Caco-2 (cell line): ENCODE measurements at regions not wholly inside any gene's neighbourhood (a gene's known extent, or its start where the extent isn't known, plus 50 kb on each side); places are given as distances from the start of the nearest gene placed in this dataset.

ENCODE experiments used
- BruUV-seq: library from RNA; stranded (reverse); fragments of 400-500 nt; replicated peaks from 2 replicates; lab custom pipeline; 2021; lab: Mats Ljungman, UMichigan
- CTCF ChIA-PET: fragments of 300-600 bp; sonication (Branson Sonifier 250); formaldehyde crosslinking; loops from one replicate; lab custom pipeline; 2022; ENCODE audit warnings: antibody characterized with exemption; lab: Charles Lee
- POLR2A ChIA-PET: fragments of 300-600 bp; sonication (Branson Sonifier 250); formaldehyde crosslinking; loops from one replicate; lab custom pipeline; 2022; ENCODE audit warnings: antibody characterized with exemption; lab: Charles Lee
- DNase-seq, 2 experiments: peaks; one replicate each; pipeline versions ENCODE4 v3.0.0 to v3.0.0-alpha.2; 2020 to 2022
- H3K27me3 ChIP-seq: replicated peaks from 2 replicates; pipeline ENCODE4 v1.6.0; 2011; ENCODE audit warnings: low read length; ENCODE audit not compliant: control insufficient read depth, insufficient read depth
- H3K36me3 ChIP-seq: 2 replicates; pipeline ENCODE4 v1.5.1; 2011; ENCODE audit warnings: low read length; ENCODE audit not compliant: control insufficient read depth, insufficient read depth
- H3K4me1 ChIP-seq: fragments of 250-450 bp; sonication (Bioruptor Pico); 2 replicates; pipeline ENCODE4 v1.5.1; 2020; ENCODE audit warnings: mild to moderate bottlenecking
- H3K4me3 ChIP-seq: 2 replicates; pipeline ENCODE4 v1.5.1; 2011; ENCODE audit warnings: low read depth, mild to moderate bottlenecking, control low read depth, low read length
- H3K9me3 ChIP-seq: fragments of 250-450 bp; sonication (Bioruptor Pico); 2 replicates; pipeline ENCODE4 v1.5.1; 2020; ENCODE audit warnings: mild to moderate bottlenecking, moderate library complexity
- H3K27ac Mint-ChIP-seq: one replicate; pipeline ENCODE4 v1.8.0; 2022; ENCODE audit warnings: mixed read lengths; ENCODE audit not compliant: unreplicated experiment
- H3K27me3 Mint-ChIP-seq: one replicate; pipeline ENCODE4 v1.8.0; 2022; ENCODE audit warnings: mixed read lengths; ENCODE audit not compliant: insufficient read depth, unreplicated experiment
- H3K36me3 Mint-ChIP-seq: one replicate; pipeline ENCODE4 v1.8.0; 2022; ENCODE audit warnings: mild to moderate bottlenecking, mixed read lengths; ENCODE audit not compliant: insufficient read depth, unreplicated experiment
- H3K4me1 Mint-ChIP-seq: one replicate; pipeline ENCODE4 v1.8.0; 2022; ENCODE audit warnings: low read depth, mixed read lengths; ENCODE audit not compliant: unreplicated experiment
- H3K4me3 Mint-ChIP-seq: one replicate; pipeline ENCODE4 v1.8.0; 2022; ENCODE audit warnings: mild to moderate bottlenecking, moderate library complexity, mixed read lengths; ENCODE audit not compliant: unreplicated experiment
- H3K9me3 Mint-ChIP-seq: one replicate; pipeline ENCODE4 v1.8.0; 2022; ENCODE audit warnings: mixed read lengths; ENCODE audit not compliant: unreplicated experiment
- intact Hi-C: fragments of 100-400 bp; cut with micrococcal nuclease; formaldehyde crosslinking; loops from one replicate; pipeline ENCODE4 v1.10.0; 2022; ENCODE audit not compliant: unreplicated experiment
- TF ChIP-seq, protein P1 (sequence below), 2 experiments: fragments of 200-600 bp in 1 of 2; IDR thresholded peaks; 1 replicate in 1 of 2; 2 replicates in 1 of 2; pipeline versions ENCODE4 v1.5.1 to v1.8.0; 2011 to 2022; ENCODE audit warnings: antibody characterized with exemption in 1 of 2, control low read depth in 1 of 2, inconsistent platforms in 1 of 2, low read depth in 1 of 2, low read length in 1 of 2, mild to moderate bottlenecking in 1 of 2, moderate library complexity in 1 of 2; ENCODE audit not compliant: insufficient read depth in 1 of 2, severe bottlenecking in 1 of 2, unreplicated experiment in 1 of 2

DNA sequence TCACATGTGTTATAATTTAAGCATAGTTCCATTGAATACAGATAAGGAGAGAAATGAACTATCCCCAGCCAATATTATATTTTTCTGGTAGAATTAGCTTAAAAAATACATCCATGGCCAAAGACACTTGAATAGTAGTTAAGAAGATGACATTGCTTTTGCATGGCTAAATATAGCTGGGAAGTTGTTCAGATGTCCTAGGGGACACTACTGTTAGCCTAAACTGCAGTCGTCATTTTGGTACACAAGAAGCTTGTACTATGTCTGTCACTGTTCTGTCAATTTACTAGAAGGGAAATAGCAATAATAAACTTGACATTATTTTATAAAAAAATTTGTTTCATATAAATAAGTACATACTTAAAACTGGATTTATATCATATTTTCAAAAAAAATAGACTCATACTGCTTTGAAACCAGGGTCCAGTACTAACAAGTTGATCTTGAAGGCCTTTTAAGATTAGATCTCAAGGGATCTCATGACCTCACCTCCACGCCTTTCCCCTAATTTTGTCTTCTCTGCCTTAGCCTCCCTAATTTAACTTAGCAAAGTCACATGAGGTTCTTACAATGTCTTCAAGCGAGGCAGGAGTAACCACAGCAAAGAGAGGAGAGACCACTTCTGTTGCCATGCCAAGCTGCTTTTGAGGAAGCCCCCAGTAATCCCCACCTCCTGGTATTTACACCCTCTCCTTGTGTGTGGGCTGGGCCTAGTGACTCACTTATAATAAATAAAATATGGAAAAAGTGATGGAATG, 81.0 kb downstream of the AVPR1A start:
- H3K4me1 ChIP-seq: peaks cover 26% of the 10 kb centered on the region
- DNase-seq: no peak
- H3K27ac Mint-ChIP-seq: no peak overlapping the region
- TF ChIP-seq, protein P1, sequence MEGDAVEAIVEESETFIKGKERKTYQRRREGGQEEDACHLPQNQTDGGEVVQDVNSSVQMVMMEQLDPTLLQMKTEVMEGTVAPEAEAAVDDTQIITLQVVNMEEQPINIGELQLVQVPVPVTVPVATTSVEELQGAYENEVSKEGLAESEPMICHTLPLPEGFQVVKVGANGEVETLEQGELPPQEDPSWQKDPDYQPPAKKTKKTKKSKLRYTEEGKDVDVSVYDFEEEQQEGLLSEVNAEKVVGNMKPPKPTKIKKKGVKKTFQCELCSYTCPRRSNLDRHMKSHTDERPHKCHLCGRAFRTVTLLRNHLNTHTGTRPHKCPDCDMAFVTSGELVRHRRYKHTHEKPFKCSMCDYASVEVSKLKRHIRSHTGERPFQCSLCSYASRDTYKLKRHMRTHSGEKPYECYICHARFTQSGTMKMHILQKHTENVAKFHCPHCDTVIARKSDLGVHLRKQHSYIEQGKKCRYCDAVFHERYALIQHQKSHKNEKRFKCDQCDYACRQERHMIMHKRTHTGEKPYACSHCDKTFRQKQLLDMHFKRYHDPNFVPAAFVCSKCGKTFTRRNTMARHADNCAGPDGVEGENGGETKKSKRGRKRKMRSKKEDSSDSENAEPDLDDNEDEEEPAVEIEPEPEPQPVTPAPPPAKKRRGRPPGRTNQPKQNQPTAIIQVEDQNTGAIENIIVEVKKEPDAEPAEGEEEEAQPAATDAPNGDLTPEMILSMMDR (IDR thresholded peaks at IDR 0.05; ENCODE audit: insufficient read depth in 1 of 2, low read depth in 1 of 2, low read length in 1 of 2, severe bottlenecking in 1 of 2, unreplicated experiment in 1 of 2): no peak
- peaks cover 33% of the 10 kb centered on the region for H3K4me1 Mint-ChIP-seq
- H3K27me3 ChIP-seq: no peaks in the 10 kb centered on the region
- no peaks in the 10 kb centered on the region for H3K9me3 Mint-ChIP-seq
- POLR2A ChIA-PET: no interaction called here
- H3K36me3 Mint-ChIP-seq: no peaks in the 10 kb centered on the region
- H3K4me3 Mint-ChIP-seq: no peak overlapping the region
- intact Hi-C loops: loop anchor here (1.0 to 10.0 kb wide), 8 partner anchors 29 to 632 kb away; no protein-coding TSS in a partner anchor
- CTCF ChIA-PET: interaction anchor here (1.5 to 2.6 kb wide), 5 partner anchors 23 to 140 kb away, joined by 4 to 24 read pairs (median 8); partner anchors contain the start of gene PPM1H
- H3K4me3 ChIP-seq: no peak overlapping the region
- H3K27me3 Mint-ChIP-seq: no peaks in the 10 kb centered on the region
- H3K9me3 ChIP-seq: no peaks in the 10 kb centered on the region
- no peaks in the 10 kb centered on the region for H3K36me3 ChIP-seq
- no TSS peak for BruUV-seq

DNA sequence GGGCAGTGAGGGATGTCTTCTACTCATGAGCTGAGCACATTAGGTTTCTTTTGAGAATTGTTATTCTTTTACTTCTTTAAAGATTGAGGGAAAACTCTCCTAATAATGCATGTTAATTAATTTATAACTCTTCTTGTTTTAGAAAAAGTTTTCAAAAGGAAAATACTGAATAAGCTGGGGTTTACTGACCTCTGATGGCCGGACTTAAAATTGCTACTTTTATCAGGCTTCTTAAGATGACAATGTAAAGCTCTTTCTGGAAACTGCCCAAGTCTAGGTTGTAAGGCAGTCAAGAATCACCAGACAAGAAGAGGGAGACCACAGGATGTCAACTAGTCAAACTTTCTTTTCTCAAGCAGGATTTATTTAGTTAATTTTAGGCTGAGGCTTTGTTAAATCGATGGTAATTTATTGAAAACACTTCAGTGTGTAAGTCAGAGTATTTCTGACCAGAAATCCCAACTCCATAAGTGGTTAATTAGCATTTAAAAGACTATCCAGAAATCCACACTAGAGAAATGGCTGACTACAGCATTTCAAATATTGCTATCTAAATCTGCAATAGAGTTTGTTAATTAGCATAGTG, 82.1 kb downstream of the AVPR1A start:
- ChIA-PET POLR2A (interaction anchor here (0.7 to 1.2 kb wide), 2 partner anchors 374 to 466 kb away, joined by 3 read pairs; no protein-coding TSS in a partner anchor), CTCF (interaction anchor here (0.7 to 2.6 kb wide), 22 partner anchors 17 to 634 kb away, joined by 3 to 24 read pairs (median 4); partner anchors contain the start of gene PPM1H)
- BruUV-seq: no TSS peak
- peak in 1 of 2 experiments; percentile 39 for DNase-seq
- H3K4me3 ChIP-seq: no peak overlapping the region
- H3K27ac Mint-ChIP-seq: no peak overlapping the region
- TF ChIP-seq, protein P1 (IDR thresholded peaks at IDR 0.05; ENCODE audit: insufficient read depth in 1 of 2, low read depth in 1 of 2, low read length in 1 of 2, severe bottlenecking in 1 of 2, unreplicated experiment in 1 of 2): peak; percentile 61 to 64
- H3K9me3 Mint-ChIP-seq: no peaks in the 10 kb centered on the region
- H3K36me3 ChIP-seq: no peaks in the 10 kb centered on the region
- intact Hi-C loops: loop anchor here (1.0 to 10.0 kb wide), 7 partner anchors 70 to 631 kb away; no protein-coding TSS in a partner anchor
- H3K27me3 ChIP-seq: no peaks in the 10 kb centered on the region
- peaks cover 26% of the 10 kb centered on the region for H3K4me1 ChIP-seq
- peaks cover 33% of the 10 kb centered on the region for H3K4me1 Mint-ChIP-seq
- H3K4me3 Mint-ChIP-seq: no peak overlapping the region
- no peaks in the 10 kb centered on the region for H3K9me3 ChIP-seq
- no peaks in the 10 kb centered on the region for H3K36me3 Mint-ChIP-seq
- no peaks in the 10 kb centered on the region for H3K27me3 Mint-ChIP-seq

DNA sequence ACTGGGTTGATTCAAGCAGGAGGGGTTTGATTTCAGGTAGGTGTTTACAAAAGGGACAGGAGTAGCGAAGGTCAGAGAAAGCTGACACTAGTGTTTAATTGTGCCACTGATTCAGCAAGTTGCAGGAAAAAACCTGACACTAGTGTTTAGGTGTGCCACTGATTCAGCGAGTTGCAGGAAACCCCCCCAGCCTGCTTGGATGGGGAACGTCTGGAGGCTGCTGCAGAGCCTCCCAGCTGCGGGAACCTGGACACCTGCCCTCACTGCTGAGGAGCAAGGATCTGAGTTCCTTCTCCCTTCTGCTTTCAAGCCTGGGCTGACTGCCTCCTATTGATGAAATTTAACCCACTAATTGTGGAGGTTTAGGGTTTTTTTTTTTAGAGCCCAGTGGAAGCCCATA, 84.2 kb downstream of the AVPR1A start:
- H3K9me3 ChIP-seq: no peaks in the 10 kb centered on the region
- Mint-ChIP-seq H3K27ac (no peak overlapping the region), H3K27me3 (no peaks in the 10 kb centered on the region), H3K36me3 (no peaks in the 10 kb centered on the region), H3K4me3 (no peak overlapping the region), H3K9me3 (no peaks in the 10 kb centered on the region), H3K4me1 (peaks cover 27% of the 10 kb centered on the region)
- TF ChIP-seq, protein P1 (IDR thresholded peaks at IDR 0.05; ENCODE audit: insufficient read depth in 1 of 2, low read depth in 1 of 2, low read length in 1 of 2, severe bottlenecking in 1 of 2, unreplicated experiment in 1 of 2): no peak
- H3K4me3 ChIP-seq: no peak overlapping the region
- H3K27me3 ChIP-seq: no peaks in the 10 kb centered on the region
- intact Hi-C loops: loop anchor here (10.0 kb wide), 1 partner anchor 462 kb away; no protein-coding TSS in a partner anchor
- POLR2A ChIA-PET: no interaction called here
- H3K36me3 ChIP-seq: no peaks in the 10 kb centered on the region
- H3K4me1 ChIP-seq: peaks cover 25% of the 10 kb centered on the region
- CTCF ChIA-PET: interaction anchor here (0.7 to 1.4 kb wide), 2 partner anchors 132 to 268 kb away, joined by 4 read pairs; no protein-coding TSS in a partner anchor
- BruUV-seq: no TSS peak
- DNase-seq: peak in 1 of 2 experiments; percentile 36
